SK-MEL-5 (cell line): ENCODE measurements at regions not wholly inside any gene's neighbourhood (a gene's known extent, or its start where the extent isn't known, plus 50 kb on each side); places are given as distances from the start of the nearest gene placed in this dataset.
"Not testable (repeated sequence)": the region's sequence is repeated elsewhere in the genome, so short reads cannot be mapped to it uniquely, and the experiment has no call there.

ENCODE experiments used
- DNase-seq: peaks from one replicate; pipeline ENCODE4 v3.0.0-alpha.2; 2016; ENCODE audit warnings: low read depth, low spot score
- in situ Hi-C: cut with HindIII; loops from 2 replicates; pipeline ENCODE4 v1.10.0; 2016; ENCODE audit warnings: low sequenced_read_pairs, high pct_unique_total_duplicates, low pct_unique_long_range_greater_than_20kb

GRCh38 chr3:156041216-156041841 is 79.0 kb upstream of the KCNAB1 start:
- DNase-seq, in situ Hi-C loops: not testable (repeated sequence)

GRCh38 chr3:156041856-156042255 is 78.5 kb upstream of the KCNAB1 start:
- DNase-seq, in situ Hi-C loops: not testable (repeated sequence)

- in situ Hi-C loops: not testable (repeated sequence)
- peak; percentile 59 for DNase-seq
Observed at GRCh38 chr3:156043832-156044633, 76.3 kb upstream of the KCNAB1 start.

GRCh38 chr3:156044634-156044975 is 75.8 kb upstream of the KCNAB1 start:
- no peak for DNase-seq
- in situ Hi-C loops: no loop called here

- DNase-seq, in situ Hi-C loops: not testable (repeated sequence)
Observed at GRCh38 chr3:156048483-156048882, 71.9 kb upstream of the KCNAB1 start.

GRCh38 chr3:156050918-156051317 is 69.5 kb upstream of the KCNAB1 start:
- no peak for DNase-seq

GRCh38 chr3:156051651-156052050 is 68.7 kb upstream of the KCNAB1 start:
- no peak for DNase-seq
- in situ Hi-C loops: no loop called here

More at GRCh38 chr3:156050918-156051317, 69.5 kb upstream of the KCNAB1 start:
- in situ Hi-C loops: no loop called here

- in situ Hi-C loops: no loop called here
- DNase-seq: no peak
Observed at GRCh38 chr3:156052115-156052514, 68.3 kb upstream of the KCNAB1 start.

GRCh38 chr3:156059950-156060501 is 60.4 kb upstream of the KCNAB1 start:
- in situ Hi-C loops: no loop called here
- DNase-seq: no peak

- DNase-seq, in situ Hi-C loops: not testable (repeated sequence)
Observed at GRCh38 chr3:156068151-156068550, 52.2 kb upstream of the KCNAB1 start.

- in situ Hi-C loops: no loop called here
Observed at GRCh38 chr3:156070028-156070427, 50.4 kb upstream of the KCNAB1 start.

More at GRCh38 chr3:156070028-156070427, 50.4 kb upstream of the KCNAB1 start:
- no peak for DNase-seq
